ENCODE measurements at regions not wholly inside any gene's neighbourhood (a gene's known extent, or its start where the extent isn't known, plus 50 kb on each side); places are given as distances from the start of the nearest gene placed in this dataset.

- no peaks in the 10 kb centered on the region for H3K9me3 ChIP-seq
- H3K36me3 ChIP-seq = no peaks in the 10 kb centered on the region
- no peaks in the 10 kb centered on the region for H3K27me3 ChIP-seq (ENCODE audit: low read depth)
- no peak overlapping the region for H3K27ac ChIP-seq
- H3K4me1 ChIP-seq = peaks cover 9% of the 10 kb centered on the region
- DNase-seq (no peak), ATAC-seq (no peak)
- intact Hi-C loops (cut with DNase I) = no loop called here
- H3K4me3 ChIP-seq = no peak overlapping the region
- no peak for TF ChIP-seq CTCF (IDR thresholded peaks at IDR 0.05)
Measured at GRCh38 chr5:36377192-36377591, 75.5 kb upstream of the RANBP3L start.

GRCh38 chr5:36378551-36378950, 76.8 kb upstream of the RANBP3L start:
- Histone ChIP-seq H3K36me3 (no peaks in the 10 kb centered on the region), H3K4me3 (no peak overlapping the region), H3K4me1 (peaks cover 9% of the 10 kb centered on the region), H3K9me3 (no peaks in the 10 kb centered on the region), H3K27me3 (ENCODE audit: low read depth) (no peaks in the 10 kb centered on the region), H3K27ac (no peak overlapping the region)
- no peak for ATAC-seq
- intact Hi-C loops (cut with DNase I) = no loop called here
- DNase-seq = no peak
- no peak for TF ChIP-seq CTCF (IDR thresholded peaks at IDR 0.05)

DNA sequence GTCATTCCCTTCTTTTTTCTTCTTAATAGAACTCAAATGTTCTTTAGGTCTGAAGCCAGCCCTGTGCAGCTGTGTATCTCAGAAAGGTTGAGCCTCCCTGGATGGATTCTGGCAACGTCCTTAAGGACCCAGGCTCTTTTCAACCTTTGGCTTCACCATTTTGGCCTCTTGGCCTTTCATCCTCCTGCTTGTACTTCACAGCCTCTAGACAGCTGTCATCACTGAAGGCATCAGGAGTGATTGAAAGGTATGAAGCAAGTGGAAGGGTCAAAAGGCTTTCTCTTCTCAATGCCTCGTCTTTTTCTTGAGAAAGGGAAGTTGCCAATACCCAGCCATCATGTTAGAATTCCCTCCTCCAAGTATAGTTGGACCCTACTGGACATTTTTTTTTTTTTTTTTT, 81.2 kb upstream of the RANBP3L start:
- no peak for TF ChIP-seq CTCF (IDR thresholded peaks at IDR 0.05)
- Histone ChIP-seq H3K27me3 (ENCODE audit: low read depth) (no peaks in the 10 kb centered on the region), H3K4me1 (no peaks in the 10 kb centered on the region), H3K36me3 (no peaks in the 10 kb centered on the region), H3K4me3 (no peak overlapping the region), H3K27ac (no peak overlapping the region), H3K9me3 (no peaks in the 10 kb centered on the region)
- intact Hi-C loops (cut with DNase I) = no loop called here
- ATAC-seq (no peak), DNase-seq (no peak)

DNA sequence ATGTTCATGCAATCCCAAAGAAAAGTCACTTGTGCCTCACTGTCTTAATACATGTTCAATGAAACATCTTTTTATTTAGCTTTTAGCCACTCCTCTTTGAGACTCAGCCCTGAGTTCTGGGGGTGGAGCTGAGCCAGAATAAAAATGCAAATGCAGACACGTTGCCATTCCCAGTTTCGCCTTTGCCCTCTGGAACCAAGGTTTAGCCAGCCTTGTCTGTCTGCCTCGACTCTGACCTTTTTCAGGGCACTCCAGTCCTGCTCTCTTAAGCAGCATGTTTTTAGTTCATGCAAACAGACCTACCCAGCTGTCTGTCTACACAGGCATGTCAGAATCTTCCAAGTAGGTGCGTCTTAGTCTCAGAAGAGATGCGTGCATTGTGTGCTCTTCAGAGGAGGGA, 82.2 kb upstream of the RANBP3L start:
- H3K9me3 ChIP-seq = no peaks in the 10 kb centered on the region
- no peak for DNase-seq
- no peak overlapping the region for H3K27ac ChIP-seq
- ATAC-seq = no peak
- intact Hi-C loops (cut with DNase I) = no loop called here
- no peak for TF ChIP-seq CTCF (IDR thresholded peaks at IDR 0.05)
- H3K4me1 ChIP-seq = no peaks in the 10 kb centered on the region
- no peaks in the 10 kb centered on the region for H3K27me3 ChIP-seq (ENCODE audit: low read depth)
- H3K4me3 ChIP-seq = no peak overlapping the region
- no peaks in the 10 kb centered on the region for H3K36me3 ChIP-seq

DNA sequence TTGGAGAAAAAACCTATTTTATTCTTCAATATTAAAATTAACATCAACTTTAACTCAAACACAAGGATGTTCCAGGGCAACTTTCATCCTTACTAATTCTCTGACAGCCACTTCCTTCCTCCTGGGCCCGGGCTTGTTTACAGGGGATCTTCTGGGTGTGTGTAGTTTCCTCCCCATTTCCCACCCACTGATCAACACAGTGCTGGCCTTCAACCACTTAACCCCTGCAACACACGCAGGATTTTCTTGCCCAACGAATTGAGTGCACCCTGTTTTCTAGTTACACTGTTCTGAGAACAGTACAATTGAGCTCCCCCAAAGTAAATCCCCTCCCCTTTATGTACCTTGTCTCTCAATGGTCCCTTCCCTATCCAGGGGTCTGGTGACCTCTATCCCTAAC, 83.1 kb upstream of the RANBP3L start:
- no peak for ATAC-seq
- no peaks in the 10 kb centered on the region for H3K27me3 ChIP-seq (ENCODE audit: low read depth)
- no peaks in the 10 kb centered on the region for H3K4me1 ChIP-seq
- no peak for DNase-seq
- no peak overlapping the region for H3K4me3 ChIP-seq
- intact Hi-C loops (cut with DNase I) = no loop called here
- H3K36me3 ChIP-seq = no peaks in the 10 kb centered on the region
- no peak for TF ChIP-seq CTCF (IDR thresholded peaks at IDR 0.05)
- H3K27ac ChIP-seq = no peak overlapping the region
- no peaks in the 10 kb centered on the region for H3K9me3 ChIP-seq

GRCh38 chr5:36385495-36385894, 83.8 kb upstream of the RANBP3L start:
- ATAC-seq = no peak
- no peak overlapping the region for H3K27ac ChIP-seq
- TF ChIP-seq CTCF (IDR thresholded peaks at IDR 0.05) = no peak
- no peaks in the 10 kb centered on the region for H3K36me3 ChIP-seq
- no peak overlapping the region for H3K4me3 ChIP-seq
- no peaks in the 10 kb centered on the region for H3K9me3 ChIP-seq
- DNase-seq = no peak
- intact Hi-C loops (cut with DNase I) = no loop called here
- H3K4me1 ChIP-seq = no peaks in the 10 kb centered on the region
- H3K27me3 ChIP-seq (ENCODE audit: low read depth) = no peaks in the 10 kb centered on the region

All from lower lobe of right lung (tissue), 2 donors.